PC-9 (cell line): ENCODE measurements at regions not wholly inside any gene's neighbourhood (a gene's known extent, or its start where the extent isn't known, plus 50 kb on each side); places are given as distances from the start of the nearest gene placed in this dataset.

Experiments used
- BruUV-seq: library from RNA; stranded (reverse); fragments of 400-500 nt; replicated peaks from 2 replicates; lab custom pipeline; 2021; lab: Mats Ljungman, UMichigan
- CTCF ChIA-PET: fragments of 300-600 bp; sonication (Branson Sonifier 250); formaldehyde crosslinking; loops from one replicate; lab custom pipeline; 2022; ENCODE audit warnings: antibody characterized with exemption; lab: Charles Lee
- POLR2A ChIA-PET: fragments of 300-600 bp; sonication (Branson Sonifier 250); formaldehyde crosslinking; loops from one replicate; lab custom pipeline; 2022; ENCODE audit warnings: antibody characterized with exemption; ENCODE audit not compliant: unreplicated experiment; lab: Charles Lee
- DNase-seq, 2 experiments: peaks; one replicate each; pipeline versions ENCODE4 v3.0.0 to v3.0.0-alpha.2; 2015 to 2022; ENCODE audit warnings: mixed read lengths in 1 of 2
- H2AFZ ChIP-seq: fragments of 200-600 bp; sonication (generic); 2 replicates; pipeline ENCODE4 v1.8.1; 2017; ENCODE audit warnings: antibody characterized with exemption
- H3F3A ChIP-seq: fragments of 200-600 bp; sonication (generic); 2 replicates; pipeline ENCODE4 v1.8.1; 2017; ENCODE audit warnings: antibody characterized with exemption, mild to moderate bottlenecking, low read depth; ENCODE audit not compliant: insufficient read depth
- H3K27ac ChIP-seq: fragments of 200-600 bp; sonication (generic); 2 replicates; pipeline ENCODE4 v1.6.1; 2016; ENCODE audit warnings: mixed run types
- H3K27me3 ChIP-seq: fragments of 200-600 bp; sonication (generic); 2 replicates; pipeline ENCODE4 v1.6.1; 2016; ENCODE audit warnings: low read depth, mixed run types; ENCODE audit not compliant: insufficient read depth
- H3K36me3 ChIP-seq: fragments of 200-600 bp; sonication (generic); 2 replicates; pipeline ENCODE4 v1.6.1; 2016; ENCODE audit warnings: low read depth, mixed run types
- H3K4me1 ChIP-seq: fragments of 200-600 bp; sonication (generic); replicated peaks from 2 replicates; pipeline ENCODE4 v1.6.1; 2016; ENCODE audit warnings: mixed run types; ENCODE audit not compliant: insufficient read depth
- H3K4me2 ChIP-seq: fragments of 200-600 bp; sonication (generic); 2 replicates; pipeline ENCODE4 v1.6.1; 2017; ENCODE audit warnings: mixed run types
- H3K4me3 ChIP-seq: fragments of 200-600 bp; sonication (generic); 2 replicates; pipeline ENCODE4 v1.6.1; 2016; ENCODE audit warnings: mixed run types
- H3K79me2 ChIP-seq: fragments of 200-600 bp; sonication (generic); 2 replicates; pipeline ENCODE4 v1.6.1; 2017; ENCODE audit warnings: low read depth, mixed run types
- H3K9me2 ChIP-seq: fragments of 200-600 bp; sonication (generic); 2 replicates; pipeline ENCODE4 v1.8.1; 2017; ENCODE audit warnings: mild to moderate bottlenecking; ENCODE audit not compliant: insufficient read depth
- H3K9me3 ChIP-seq: fragments of 200-600 bp; sonication (generic); 2 replicates; pipeline ENCODE4 v1.8.1; 2016; ENCODE audit warnings: low read depth; ENCODE audit not compliant: insufficient read depth
- H4K20me1 ChIP-seq: fragments of 200-600 bp; sonication (generic); 2 replicates; pipeline ENCODE4 v1.8.1; 2017; ENCODE audit not compliant: insufficient read depth
- EZH2 ChIP-seq: fragments of 200-600 bp; sonication (generic); IDR thresholded peaks from 2 replicates; pipeline ENCODE4 v1.8.0; 2017; ENCODE audit warnings: antibody characterized with exemption, low read depth
- intact Hi-C: fragments of 100-400 bp; cut with micrococcal nuclease; formaldehyde crosslinking; loops from one replicate; pipeline ENCODE4 v1.10.0; 2022; ENCODE audit not compliant: unreplicated experiment
- TF ChIP-seq, protein P1 (sequence below): fragments of 200-600 bp; sonication (generic); conservative IDR thresholded peaks from 2 replicates; pipeline ENCODE4 v1.6.1; 2017; ENCODE audit warnings: mixed run types, antibody characterized with exemption, mild to moderate bottlenecking, moderate library complexity

DNA sequence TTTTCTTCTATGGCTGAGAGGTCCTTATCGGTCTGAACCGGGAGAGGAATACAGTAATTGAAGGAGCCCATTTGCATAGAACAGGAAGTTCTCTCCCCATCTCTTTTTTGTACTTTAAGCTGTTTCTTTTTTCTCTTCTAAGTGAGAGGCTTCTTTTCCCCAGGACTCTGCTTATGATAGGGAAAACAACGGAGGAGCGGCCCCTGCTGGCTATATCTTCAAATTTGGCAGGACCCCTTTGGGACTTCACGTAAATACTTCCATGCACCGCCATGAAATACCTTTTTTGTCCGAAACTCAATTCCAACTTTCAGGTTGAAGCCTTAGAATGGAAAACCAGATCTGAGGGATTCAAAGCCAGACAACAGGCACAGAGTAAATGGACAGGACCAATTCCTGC is 1153.0 kb upstream of the INTU start:
- Histone ChIP-seq H2AFZ (no peak overlapping the region), H3F3A (no peaks in the 10 kb centered on the region), H3K4me1 (no peaks in the 10 kb centered on the region), H3K4me2 (no peak overlapping the region), H4K20me1 (no peaks in the 10 kb centered on the region), H3K27ac (no peak overlapping the region), H3K79me2 (no peaks in the 10 kb centered on the region), H3K9me2 (no peaks in the 10 kb centered on the region), H3K9me3 (0 out of 2 replicates have a peak, but pooled peaks cover 5% of the 10 kb centered on the region), H3K27me3 (no peaks in the 10 kb centered on the region), H3K4me3 (no peak overlapping the region), H3K36me3 (no peaks in the 10 kb centered on the region)
- no peak for TF ChIP-seq EZH2
- TF ChIP-seq, protein P1, sequence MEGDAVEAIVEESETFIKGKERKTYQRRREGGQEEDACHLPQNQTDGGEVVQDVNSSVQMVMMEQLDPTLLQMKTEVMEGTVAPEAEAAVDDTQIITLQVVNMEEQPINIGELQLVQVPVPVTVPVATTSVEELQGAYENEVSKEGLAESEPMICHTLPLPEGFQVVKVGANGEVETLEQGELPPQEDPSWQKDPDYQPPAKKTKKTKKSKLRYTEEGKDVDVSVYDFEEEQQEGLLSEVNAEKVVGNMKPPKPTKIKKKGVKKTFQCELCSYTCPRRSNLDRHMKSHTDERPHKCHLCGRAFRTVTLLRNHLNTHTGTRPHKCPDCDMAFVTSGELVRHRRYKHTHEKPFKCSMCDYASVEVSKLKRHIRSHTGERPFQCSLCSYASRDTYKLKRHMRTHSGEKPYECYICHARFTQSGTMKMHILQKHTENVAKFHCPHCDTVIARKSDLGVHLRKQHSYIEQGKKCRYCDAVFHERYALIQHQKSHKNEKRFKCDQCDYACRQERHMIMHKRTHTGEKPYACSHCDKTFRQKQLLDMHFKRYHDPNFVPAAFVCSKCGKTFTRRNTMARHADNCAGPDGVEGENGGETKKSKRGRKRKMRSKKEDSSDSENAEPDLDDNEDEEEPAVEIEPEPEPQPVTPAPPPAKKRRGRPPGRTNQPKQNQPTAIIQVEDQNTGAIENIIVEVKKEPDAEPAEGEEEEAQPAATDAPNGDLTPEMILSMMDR: no peak
- no TSS peak for BruUV-seq
- ChIA-PET POLR2A (no interaction called here), CTCF (no interaction called here)
- DNase-seq: no peak
- intact Hi-C loops: no loop called here

GRCh38 chr4:126482311-126482710 is 1150.4 kb upstream of the INTU start:
- intact Hi-C loops: no loop called here
- Histone ChIP-seq H3K27ac (no peak overlapping the region), H3K27me3 (no peaks in the 10 kb centered on the region), H3K36me3 (no peaks in the 10 kb centered on the region), H4K20me1 (no peaks in the 10 kb centered on the region), H3K9me3 (no peaks in the 10 kb centered on the region), H3K4me3 (no peak overlapping the region), H3K9me2 (no peaks in the 10 kb centered on the region; the same call in 1 of the 2 replicates), H3F3A (no peaks in the 10 kb centered on the region), H3K4me2 (no peak overlapping the region), H3K79me2 (no peaks in the 10 kb centered on the region), H3K4me1 (no peaks in the 10 kb centered on the region), H2AFZ (no peak overlapping the region)
- no peak for DNase-seq
- TF ChIP-seq, protein P1: no peak
- no peak for TF ChIP-seq EZH2
- BruUV-seq: no TSS peak
- POLR2A ChIA-PET: no interaction called here
- CTCF ChIA-PET: no interaction called here

DNA sequence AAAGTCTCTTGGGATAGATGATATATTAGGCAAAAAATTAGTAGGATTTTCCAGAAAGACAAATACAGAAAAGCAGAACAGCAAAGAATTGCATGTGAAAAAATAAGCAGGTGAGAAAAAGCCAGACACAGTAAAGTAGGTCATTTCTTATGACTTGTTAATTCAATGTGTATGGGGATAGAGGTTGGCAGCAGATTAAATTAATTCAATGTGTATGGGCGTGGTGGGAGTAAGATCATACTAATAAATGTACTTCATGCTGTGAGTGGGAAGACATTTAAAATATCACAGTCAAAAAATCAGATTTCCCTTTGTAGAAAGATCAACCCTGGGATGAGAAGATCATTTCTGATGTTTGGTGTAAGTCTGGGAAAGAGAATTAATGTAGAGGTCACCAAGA is 1146.4 kb upstream of the INTU start:
- DNase-seq: no peak
- no peaks in the 10 kb centered on the region; the same call in 1 of the 2 replicates for H3K9me3 ChIP-seq
- H3K9me2 ChIP-seq: no peaks in the 10 kb centered on the region; the same call in 1 of the 2 replicates
- no peaks in the 10 kb centered on the region for H3K36me3 ChIP-seq
- H2AFZ ChIP-seq: no peak overlapping the region
- H3K4me2 ChIP-seq: no peak overlapping the region
- H3F3A ChIP-seq: no peaks in the 10 kb centered on the region
- no peak overlapping the region for H3K4me3 ChIP-seq
- BruUV-seq: no TSS peak
- H4K20me1 ChIP-seq: no peaks in the 10 kb centered on the region
- TF ChIP-seq EZH2: no peak
- TF ChIP-seq, protein P1: no peak
- H3K27ac ChIP-seq: no peak overlapping the region
- no peaks in the 10 kb centered on the region for H3K79me2 ChIP-seq
- POLR2A ChIA-PET: no interaction called here
- intact Hi-C loops: no loop called here
- CTCF ChIA-PET: no interaction called here
- no peaks in the 10 kb centered on the region for H3K4me1 ChIP-seq
- no peaks in the 10 kb centered on the region for H3K27me3 ChIP-seq
